IMR-90 (cell line): ENCODE measurements at regions not wholly inside any gene's neighbourhood (a gene's known extent, or its start where the extent isn't known, plus 50 kb on each side); places are given as distances from the start of the nearest gene placed in this dataset.

Source experiments
- ATAC-seq: fragments of 200-7000 bp; cut with Tn5 transposase; 2 replicates; pipeline ENCODE4 v1.9.1; 2020; ENCODE audit warnings: low read depth, mild to moderate bottlenecking, moderate library complexity
- BruUV-seq: library from RNA; stranded (reverse); fragments of 400-500 nt; replicated peaks from 2 replicates; lab custom pipeline; 2021; lab: Mats Ljungman, UMichigan
- CTCF ChIA-PET: fragments of 300-600 bp; formaldehyde crosslinking; extraction: SDS; loops from one replicate; lab custom pipeline; 2021; ENCODE audit warnings: antibody characterized with exemption; lab: Yijun Ruan, JAX
- POLR2A ChIA-PET: fragments of 300-600 bp; sonication (Branson Sonifier 250); formaldehyde crosslinking; loops from one replicate; lab custom pipeline; 2022; ENCODE audit warnings: antibody characterized with exemption; ENCODE audit not compliant: unreplicated experiment; lab: Charles Lee
- DNase-seq: peaks from one replicate; pipeline ENCODE4 v3.0.0; 2013
- H2AFZ ChIP-seq: replicated peaks from 2 replicates; pipeline ENCODE3; 2013; ENCODE audit warnings: low read length, mild to moderate bottlenecking; ENCODE audit not compliant: poor library complexity
- H2AK5ac ChIP-seq: 2 replicates; pipeline ENCODE4 v1.6.1; 2013; ENCODE audit warnings: low read depth, low read length, inconsistent platforms
- H2AK9ac ChIP-seq: replicated peaks from 2 replicates; pipeline ENCODE3; 2013; ENCODE audit warnings: mild to moderate bottlenecking, low read depth, low read length, moderate library complexity; ENCODE audit not compliant: poor library complexity
- H2BK120ac ChIP-seq: 2 replicates; pipeline ENCODE4 v1.6.1; 2013; ENCODE audit warnings: low read depth, low read length, inconsistent platforms
- H2BK15ac ChIP-seq: 3 replicates; pipeline ENCODE4 v1.6.1; 2013; ENCODE audit warnings: low read depth, low read length, inconsistent platforms
- H2BK20ac ChIP-seq: 2 replicates; pipeline ENCODE4 v1.6.1; 2013; ENCODE audit warnings: low read depth, mild to moderate bottlenecking, inconsistent platforms, low read length, moderate library complexity
- H2BK5ac ChIP-seq: 2 replicates; pipeline ENCODE4 v1.6.1; 2013; ENCODE audit warnings: mild to moderate bottlenecking, low read depth, low read length, inconsistent platforms; ENCODE audit not compliant: poor library complexity, severe bottlenecking
- H3K14ac ChIP-seq: replicated peaks from 2 replicates; pipeline ENCODE4 v1.6.1; 2013; ENCODE audit warnings: low read depth, low read length, inconsistent platforms
- H3K18ac ChIP-seq: 2 replicates; pipeline ENCODE4 v1.6.1; 2013; ENCODE audit warnings: low read depth, low read length, control low read depth
- H3K23ac ChIP-seq: 2 replicates; pipeline ENCODE4 v1.6.1; 2013; ENCODE audit warnings: low read depth, low read length, inconsistent platforms
- H3K27ac ChIP-seq: 2 replicates; pipeline ENCODE4 v1.5.1; 2013; ENCODE audit warnings: mild to moderate bottlenecking, control low read depth, low read length; ENCODE audit not compliant: insufficient read depth
- H3K27me3 ChIP-seq: 2 replicates; pipeline ENCODE4 v1.6.1; 2013; ENCODE audit warnings: low read length; ENCODE audit not compliant: control insufficient read depth, insufficient read depth
- H3K36me3 ChIP-seq: 2 replicates; pipeline ENCODE4 v1.6.1; 2013; ENCODE audit warnings: low read length, mixed read lengths; ENCODE audit not compliant: control insufficient read depth, insufficient read depth
- H3K4ac ChIP-seq: 2 replicates; pipeline ENCODE4 v1.6.1; 2013; ENCODE audit warnings: low read depth, low read length, inconsistent platforms
- H3K4me1 ChIP-seq: 2 replicates; pipeline ENCODE4 v1.6.1; 2013; ENCODE audit warnings: low read length, mixed read lengths; ENCODE audit not compliant: control insufficient read depth, insufficient read depth
- H3K4me2 ChIP-seq: 2 replicates; pipeline ENCODE4 v1.6.1; 2013; ENCODE audit warnings: low read depth, mild to moderate bottlenecking, control low read depth, low read length, moderate library complexity
- H3K4me3 ChIP-seq: 2 replicates; pipeline ENCODE4 v1.5.1; 2013; ENCODE audit warnings: low read depth, mild to moderate bottlenecking, control low read depth, low read length, moderate library complexity; ENCODE audit not compliant: insufficient read depth
- H3K56ac ChIP-seq: 2 replicates; pipeline ENCODE4 v1.6.1; 2013; ENCODE audit warnings: low read length, inconsistent platforms; ENCODE audit not compliant: insufficient read depth; ENCODE audit errors: extremely low read depth
- H3K79me1 ChIP-seq, 2 experiments: 2 replicates each; pipeline ENCODE4 v1.6.1; 2013; ENCODE audit warnings: low read length in 2 of 2, inconsistent platforms in 1 of 2, low read depth in 1 of 2
- H3K9ac ChIP-seq: 2 replicates; pipeline ENCODE4 v1.6.1; 2013; ENCODE audit warnings: low read depth, low read length, control low read depth
- H3K9me1 ChIP-seq: 2 replicates; pipeline ENCODE4 v1.6.1; 2013; ENCODE audit warnings: low read length, inconsistent platforms; ENCODE audit not compliant: insufficient read depth
- H3K9me3 ChIP-seq: 2 replicates; pipeline ENCODE4 v1.6.1; 2013; ENCODE audit warnings: low read length; ENCODE audit not compliant: control insufficient read depth, insufficient read depth
- H4K20me1 ChIP-seq: 2 replicates; pipeline ENCODE4 v1.6.1; 2013; ENCODE audit warnings: low read length, inconsistent platforms; ENCODE audit not compliant: insufficient read depth
- H4K5ac ChIP-seq: 2 replicates; pipeline ENCODE4 v1.6.1; 2013; ENCODE audit warnings: mild to moderate bottlenecking, low read depth, low read length, control low read depth
- H4K8ac ChIP-seq, 2 experiments: 2 replicates each; pipeline ENCODE4 v1.6.1; 2013; ENCODE audit warnings: low read depth in 2 of 2, low read length in 2 of 2, control low read depth in 1 of 2, inconsistent platforms in 1 of 2
- H4K91ac ChIP-seq: 2 replicates; pipeline ENCODE4 v1.6.1; 2013; ENCODE audit warnings: low read depth, low read length, inconsistent platforms; ENCODE audit not compliant: insufficient read depth
- BHLHE40 ChIP-seq: fragments of 150-350 bp; IDR thresholded peaks from 2 replicates; pipeline ENCODE4 v1.6.1; 2016; ENCODE audit warnings: mild to moderate bottlenecking, low read depth, low read length
- WGBS, 2 experiments: methylation state at CpG; one replicate each; pipeline versions ENCODE4 v1.1.5 to v1.1.7; 2013; ENCODE audit warnings: missing lambda C conversion rate in 2 of 2; ENCODE audit not compliant: insufficient read length in 1 of 2; ENCODE audit errors: extremely low coverage in 2 of 2; 5-methylcytosine and 5-hydroxymethylcytosine counted together
- dilution Hi-C: fragments of 300-500 bp; cut with HindIII; formaldehyde crosslinking; loops from one replicate; pipeline ENCODE4 v1.14.3; 2018; ENCODE audit warnings: low sequenced_read_pairs; ENCODE audit not compliant: unreplicated experiment
- in situ Hi-C: fragments of 300-500 bp; cut with MboI; formaldehyde crosslinking; loops from 3 replicates; pipeline ENCODE4 v1.14.3; 2019; ENCODE audit warnings: low sequenced_read_pairs, inconsistent platforms, mixed read lengths
- intact Hi-C: fragments of 100-400 bp; cut with micrococcal nuclease; formaldehyde crosslinking; loops from 2 replicates; pipeline ENCODE4 v1.10.0; 2022
- TF ChIP-seq, protein P1 (sequence below): conservative IDR thresholded peaks from 2 replicates; pipeline ENCODE4 v1.5.1; 2012; ENCODE audit warnings: mild to moderate bottlenecking, low read depth, low read length, improper control_type of control experiment

DNA sequence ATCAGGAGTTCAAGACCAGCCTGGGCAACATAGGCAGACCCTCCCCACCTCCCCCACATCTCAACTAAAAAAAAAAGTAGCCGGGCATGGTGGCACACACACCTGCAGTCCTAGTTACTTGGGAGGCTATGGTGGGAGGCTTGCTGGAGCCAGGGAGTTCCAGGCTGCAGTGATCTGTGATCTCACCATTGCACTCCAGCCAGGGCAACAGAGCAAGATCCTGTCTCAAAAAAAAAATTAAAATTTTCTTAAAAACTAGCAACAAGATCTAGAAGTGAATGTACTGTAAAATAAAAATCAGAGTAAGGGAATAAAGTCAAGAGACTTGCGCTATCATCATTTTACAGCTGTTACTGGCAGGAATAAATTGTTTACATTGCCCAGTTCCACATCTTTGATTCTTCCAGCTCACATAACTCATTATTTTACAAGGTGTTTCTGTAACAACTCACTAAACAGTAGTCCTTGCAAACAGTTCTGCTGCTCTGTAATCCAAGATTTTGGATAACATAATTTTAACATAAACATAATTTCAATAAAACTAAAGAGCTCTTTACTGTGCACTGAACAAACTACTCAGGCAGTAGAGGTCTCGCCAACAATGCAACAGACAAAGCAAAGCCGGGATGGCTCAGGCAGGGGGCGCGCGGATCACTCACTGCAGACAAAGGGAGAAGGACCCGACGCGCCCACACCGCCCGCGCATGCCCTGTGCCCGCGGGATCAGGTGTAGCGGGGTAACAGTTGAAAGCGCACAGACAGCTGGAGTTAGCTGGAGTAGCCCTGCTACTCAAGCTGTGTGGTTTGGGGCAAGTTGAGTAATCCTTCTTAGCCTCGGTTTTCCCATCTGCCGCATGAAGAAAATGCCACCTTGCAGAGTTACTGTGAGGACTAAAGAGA is 73.3 kb upstream of the NFE2L3 start:
- dilution Hi-C loops (no loop called here), in situ Hi-C loops (loop anchor here (25.0 kb wide), 1 partner anchor 584 kb away; no protein-coding TSS in a partner anchor), intact Hi-C loops (no loop called here)
- Histone ChIP-seq H3K14ac (no peak overlapping the region), H2BK15ac (no peak overlapping the region), H3K27ac (no peak overlapping the region), H3K9me3 (no peaks in the 10 kb centered on the region), H3K4ac (no peak overlapping the region), H3K79me1 (no peaks in the 10 kb centered on the region), H3K18ac (no peak overlapping the region), H2AK5ac (no peak overlapping the region), H3K4me2 (no peak overlapping the region; the same call in 1 of the 2 replicates), H2AFZ (peak overlapping the region; percentile 47), H4K8ac (no peak overlapping the region), H3K4me1 (no peaks in the 10 kb centered on the region), H2AK9ac (no peak overlapping the region), H3K23ac (no peak overlapping the region), H3K36me3 (no peaks in the 10 kb centered on the region), H3K27me3 (peaks cover 43% of the 10 kb centered on the region), H4K91ac (no peak overlapping the region), H4K5ac (no peak overlapping the region), H2BK5ac (no peak overlapping the region), H2BK120ac (no peak overlapping the region), H2BK20ac (no peak overlapping the region), H3K56ac (no peak overlapping the region), H4K20me1 (no peaks in the 10 kb centered on the region), H3K9ac (no peak overlapping the region), H3K4me3 (no peak overlapping the region), H3K9me1 (no peaks in the 10 kb centered on the region)
- ATAC-seq (peak; percentile 51; the same call in 1 of the 2 replicates), DNase-seq (no peak)
- ChIA-PET POLR2A (interaction anchor here (0.7 kb wide), 1 partner anchor 207 kb away, joined by 3 read pairs; no protein-coding TSS in a partner anchor), CTCF (interaction anchor here (0.6 to 1.4 kb wide), 2 partner anchors 120 to 785 kb away, joined by 3 read pairs; no protein-coding TSS in a partner anchor)
- TF ChIP-seq, protein P1, sequence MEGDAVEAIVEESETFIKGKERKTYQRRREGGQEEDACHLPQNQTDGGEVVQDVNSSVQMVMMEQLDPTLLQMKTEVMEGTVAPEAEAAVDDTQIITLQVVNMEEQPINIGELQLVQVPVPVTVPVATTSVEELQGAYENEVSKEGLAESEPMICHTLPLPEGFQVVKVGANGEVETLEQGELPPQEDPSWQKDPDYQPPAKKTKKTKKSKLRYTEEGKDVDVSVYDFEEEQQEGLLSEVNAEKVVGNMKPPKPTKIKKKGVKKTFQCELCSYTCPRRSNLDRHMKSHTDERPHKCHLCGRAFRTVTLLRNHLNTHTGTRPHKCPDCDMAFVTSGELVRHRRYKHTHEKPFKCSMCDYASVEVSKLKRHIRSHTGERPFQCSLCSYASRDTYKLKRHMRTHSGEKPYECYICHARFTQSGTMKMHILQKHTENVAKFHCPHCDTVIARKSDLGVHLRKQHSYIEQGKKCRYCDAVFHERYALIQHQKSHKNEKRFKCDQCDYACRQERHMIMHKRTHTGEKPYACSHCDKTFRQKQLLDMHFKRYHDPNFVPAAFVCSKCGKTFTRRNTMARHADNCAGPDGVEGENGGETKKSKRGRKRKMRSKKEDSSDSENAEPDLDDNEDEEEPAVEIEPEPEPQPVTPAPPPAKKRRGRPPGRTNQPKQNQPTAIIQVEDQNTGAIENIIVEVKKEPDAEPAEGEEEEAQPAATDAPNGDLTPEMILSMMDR: 0 out of 2 replicates have a peak, but pooled peaks have one; percentile 25
- TF ChIP-seq BHLHE40: no peak
- BruUV-seq: no TSS peak
- 0% methylated on average over 15 of the region's 19 CpGs; no CpG with 5 or more reads in 1 of the 2 experiments for WGBS, 2 experiments
